Panc1 (cell line): ENCODE measurements at regions not wholly inside any gene's neighbourhood (a gene's known extent, or its start where the extent isn't known, plus 50 kb on each side); places are given as distances from the start of the nearest gene placed in this dataset.

Experiments
- ATAC-seq: fragments of 200-7000 bp; cut with Tn5 transposase; 2 replicates; pipeline ENCODE4 v1.9.1; 2020; ENCODE audit warnings: mild to moderate bottlenecking, moderate library complexity
- BruUV-seq: library from RNA; stranded (reverse); fragments of 400-500 nt; replicated peaks from 2 replicates; lab custom pipeline; 2021; lab: Mats Ljungman, UMichigan
- CTCF ChIA-PET: fragments of 300-600 bp; sonication (Branson Sonifier 250); formaldehyde crosslinking; loops from one replicate; lab custom pipeline; 2022; ENCODE audit warnings: antibody characterized with exemption; lab: Charles Lee
- POLR2A ChIA-PET: fragments of 300-600 bp; sonication (Branson Sonifier 250); formaldehyde crosslinking; loops from one replicate; lab custom pipeline; 2022; ENCODE audit warnings: antibody characterized with exemption; lab: Charles Lee
- DNase-seq: peaks from one replicate; pipeline ENCODE4 v3.0.0-alpha.2; 2010; ENCODE audit warnings: low read depth, low spot score
- H3K27ac ChIP-seq: 2 replicates; pipeline ENCODE4 v1.5.1; 2011; ENCODE audit warnings: mild to moderate bottlenecking, low read length, inconsistent platforms
- H3K27me3 ChIP-seq: fragments of 200-500 bp; sonication (Bioruptor generic); 2 replicates; pipeline ENCODE4 v1.6.0; 2014; ENCODE audit warnings: low read length, inconsistent platforms; ENCODE audit not compliant: control insufficient read depth, insufficient read depth
- H3K36me3 ChIP-seq: fragments of 200-500 bp; sonication (Bioruptor generic); 2 replicates; pipeline ENCODE4 v1.5.1; 2014; ENCODE audit warnings: inconsistent platforms, mild to moderate bottlenecking, low read length, moderate library complexity; ENCODE audit not compliant: control insufficient read depth, insufficient read depth
- H3K4me1 ChIP-seq: 2 replicates; pipeline ENCODE4 v1.5.1; 2011; ENCODE audit warnings: inconsistent platforms, mild to moderate bottlenecking, low read length, moderate library complexity; ENCODE audit not compliant: control insufficient read depth, insufficient read depth
- H3K4me3 ChIP-seq, 2 experiments: 2 replicates each; pipeline ENCODE4 v1.5.1; 2011 to 2012; ENCODE audit warnings: low read depth in 2 of 2, low read length in 2 of 2, mild to moderate bottlenecking in 2 of 2, inconsistent platforms in 1 of 2, moderate library complexity in 1 of 2
- H3K9me3 ChIP-seq: fragments of 200-500 bp; sonication (Bioruptor generic); 2 replicates; pipeline ENCODE4 v1.5.1; 2014; ENCODE audit warnings: low read depth, mild to moderate bottlenecking, inconsistent platforms, low read length, moderate library complexity; ENCODE audit not compliant: control insufficient read depth, insufficient read depth
- CTCF ChIP-seq: fragments of 450-650 bp; IDR thresholded peaks from 2 replicates; pipeline ENCODE4 v1.5.1; 2017; ENCODE audit warnings: mild to moderate bottlenecking
- POLR2AphosphoS5 ChIP-seq: IDR thresholded peaks from 2 replicates; pipeline ENCODE4 v1.6.1; 2012; ENCODE audit warnings: mild to moderate bottlenecking, low read depth, low read length, moderate library complexity
- REST ChIP-seq, 2 experiments: IDR thresholded peaks; 2 replicates each; pipeline ENCODE4 v1.6.1; 2011 to 2012; ENCODE audit warnings: low read depth in 2 of 2, control low read depth in 1 of 2, low read length in 1 of 2, mild to moderate bottlenecking in 1 of 2, moderate library complexity in 1 of 2; ENCODE audit not compliant: insufficient read depth in 1 of 2
- SIN3A ChIP-seq: IDR thresholded peaks from 2 replicates; pipeline ENCODE4 v1.6.1; 2012; ENCODE audit warnings: low read depth, mild to moderate bottlenecking, low read length, moderate library complexity, borderline replicate concordance; ENCODE audit not compliant: insufficient read depth
- TCF7L2 ChIP-seq: IDR thresholded peaks from 2 replicates; pipeline ENCODE4 v1.6.1; 2011; ENCODE audit warnings: mild to moderate bottlenecking, low read depth, low read length, inconsistent platforms
- in situ Hi-C: cut with HindIII; loops from 2 replicates; pipeline ENCODE4 v1.10.0; 2016; ENCODE audit warnings: low sequenced_read_pairs, low pct_unique_long_range_greater_than_20kb
- intact Hi-C: fragments of 100-400 bp; cut with micrococcal nuclease; formaldehyde crosslinking; loops from one replicate; pipeline ENCODE4 v1.10.0; 2022; ENCODE audit not compliant: unreplicated experiment

- POLR2A ChIA-PET = no interaction called here
- TF ChIP-seq CTCF (no peak), TCF7L2 (no peak), POLR2AphosphoS5 (no peak), SIN3A (no peak), REST (IDR thresholded peaks at IDR 0.05; ENCODE audit: insufficient read depth in 1 of 2, low read depth in 2 of 2, low read length in 1 of 2) (no peak)
- no peaks in the 10 kb centered on the region for H3K27me3 ChIP-seq
- no peak overlapping the region for H3K4me3 ChIP-seq
- no peaks in the 10 kb centered on the region for H3K36me3 ChIP-seq
- no peak overlapping the region; the same call in 1 of the 2 replicates for H3K27ac ChIP-seq
- H3K9me3 ChIP-seq = no peaks in the 10 kb centered on the region
- no TSS peak for BruUV-seq
- in situ Hi-C loops (no loop called here), intact Hi-C loops (no loop called here)
- CTCF ChIA-PET = no interaction called here
- no peak for DNase-seq
- no peak for ATAC-seq
- no peaks in the 10 kb centered on the region for H3K4me1 ChIP-seq
Measured at GRCh38 chr12:105993766-105994555, 144.8 kb downstream of the NUAK1 start.

- in situ Hi-C loops = no loop called here
- intact Hi-C loops = no loop called here
- CTCF ChIA-PET = no interaction called here
- TF ChIP-seq TCF7L2 (no peak), SIN3A (no peak), POLR2AphosphoS5 (no peak), REST (IDR thresholded peaks at IDR 0.05; ENCODE audit: insufficient read depth in 1 of 2, low read depth in 2 of 2, low read length in 1 of 2) (no peak), CTCF (no peak)
- H3K27me3 ChIP-seq = no peaks in the 10 kb centered on the region
- no peaks in the 10 kb centered on the region for H3K36me3 ChIP-seq
- H3K9me3 ChIP-seq = no peaks in the 10 kb centered on the region
- ATAC-seq (no peak), DNase-seq (no peak)
- no peak overlapping the region for H3K27ac ChIP-seq
- H3K4me1 ChIP-seq = no peaks in the 10 kb centered on the region
- no TSS peak for BruUV-seq
- POLR2A ChIA-PET = no interaction called here
- H3K4me3 ChIP-seq = no peak overlapping the region
Measured at GRCh38 chr12:105995961-105996431, 142.8 kb downstream of the NUAK1 start.
